HG03439 (cell line): ENCODE measurements at regions not wholly inside any gene's neighbourhood (a gene's known extent, or its start where the extent isn't known, plus 50 kb on each side); places are given as distances from the start of the nearest gene placed in this dataset.
"Not testable (repeated sequence)": the region's sequence is repeated elsewhere in the genome, so short reads cannot be mapped to it uniquely, and the experiment has no call there.

Experiments
- ATAC-seq: cut with Tn5 transposase; IDR thresholded peaks from one replicate; pipeline ENCODE4 v1.9.1; 2021; ENCODE audit warnings: mild to moderate bottlenecking, moderate library complexity; ENCODE audit not compliant: unreplicated experiment

GRCh38 chr10:63836666-63837442, 315.7 kb downstream of the REEP3 start:
- no peak for ATAC-seq

- ATAC-seq, result no peak
These were observed 320.6 kb downstream of the REEP3 start for GRCh38 chr10:63841761-63842160.

- ATAC-seq, result no peak
These were observed 321.9 kb downstream of the REEP3 start for GRCh38 chr10:63843107-63843506.

GRCh38 chr10:63848871-63849270, 327.7 kb downstream of the REEP3 start:
- ATAC-seq, result not testable (repeated sequence)

GRCh38 chr10:63862860-63863259, 341.7 kb downstream of the REEP3 start:
- ATAC-seq, result no peak

GRCh38 chr10:63865210-63865609, 344.0 kb downstream of the REEP3 start:
- no peak for ATAC-seq

- ATAC-seq, result peak; percentile 84
These were observed 345.0 kb downstream of the REEP3 start for GRCh38 chr10:63866075-63866746.

- ATAC-seq, result peak; percentile 60
These were observed 345.5 kb downstream of the REEP3 start for GRCh38 chr10:63866747-63867140.

- ATAC-seq, result no peak
These were observed 357.2 kb downstream of the REEP3 start for GRCh38 chr10:63878428-63878827.

- ATAC-seq, result no peak
These were observed 362.7 kb downstream of the REEP3 start for GRCh38 chr10:63883861-63884260.

- no peak for ATAC-seq
These were observed 363.2 kb downstream of the REEP3 start for GRCh38 chr10:63884426-63884825.

GRCh38 chr10:63885156-63885555, 364.0 kb downstream of the REEP3 start:
- no peak for ATAC-seq

- ATAC-seq, result no peak
These were observed 365.3 kb downstream of the REEP3 start for GRCh38 chr10:63886281-63887022.

GRCh38 chr10:63887023-63887589, 365.9 kb downstream of the REEP3 start:
- ATAC-seq, result no peak

- no peak for ATAC-seq
These were observed 366.6 kb downstream of the REEP3 start for GRCh38 chr10:63887600-63888370.

- ATAC-seq, result no peak
These were observed 368.6 kb downstream of the REEP3 start for GRCh38 chr10:63889803-63890202.

- no peak for ATAC-seq
These were observed 375.8 kb downstream of the REEP3 start for GRCh38 chr10:63896992-63897391.

- ATAC-seq, result no peak
These were observed 378.6 kb downstream of the REEP3 start for GRCh38 chr10:63899673-63900300.

GRCh38 chr10:63901228-63901627, 380.0 kb downstream of the REEP3 start:
- ATAC-seq, result no peak

- ATAC-seq, result no peak
These were observed 380.7 kb downstream of the REEP3 start for GRCh38 chr10:63901881-63902280.
